ENCODE measurements at regions not wholly inside any gene's neighbourhood (a gene's known extent, or its start where the extent isn't known, plus 50 kb on each side); places are given as distances from the start of the nearest gene placed in this dataset.

- H3K36me3 ChIP-seq (replicated peaks in 1 of 2; ENCODE audit: insufficient read depth in 1 of 2, low read depth in 2 of 2): no peaks in the 10 kb centered on the region
- DNase-seq (no peak), ATAC-seq (no peak)
- no peaks in the 10 kb centered on the region for H3K9me3 ChIP-seq
- intact Hi-C loops (cut with DNase I): no loop called here
- TF ChIP-seq POLR2A (IDR thresholded peaks at IDR 0.05): no peak
- TF ChIP-seq, protein P1, sequence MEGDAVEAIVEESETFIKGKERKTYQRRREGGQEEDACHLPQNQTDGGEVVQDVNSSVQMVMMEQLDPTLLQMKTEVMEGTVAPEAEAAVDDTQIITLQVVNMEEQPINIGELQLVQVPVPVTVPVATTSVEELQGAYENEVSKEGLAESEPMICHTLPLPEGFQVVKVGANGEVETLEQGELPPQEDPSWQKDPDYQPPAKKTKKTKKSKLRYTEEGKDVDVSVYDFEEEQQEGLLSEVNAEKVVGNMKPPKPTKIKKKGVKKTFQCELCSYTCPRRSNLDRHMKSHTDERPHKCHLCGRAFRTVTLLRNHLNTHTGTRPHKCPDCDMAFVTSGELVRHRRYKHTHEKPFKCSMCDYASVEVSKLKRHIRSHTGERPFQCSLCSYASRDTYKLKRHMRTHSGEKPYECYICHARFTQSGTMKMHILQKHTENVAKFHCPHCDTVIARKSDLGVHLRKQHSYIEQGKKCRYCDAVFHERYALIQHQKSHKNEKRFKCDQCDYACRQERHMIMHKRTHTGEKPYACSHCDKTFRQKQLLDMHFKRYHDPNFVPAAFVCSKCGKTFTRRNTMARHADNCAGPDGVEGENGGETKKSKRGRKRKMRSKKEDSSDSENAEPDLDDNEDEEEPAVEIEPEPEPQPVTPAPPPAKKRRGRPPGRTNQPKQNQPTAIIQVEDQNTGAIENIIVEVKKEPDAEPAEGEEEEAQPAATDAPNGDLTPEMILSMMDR (IDR thresholded peaks at IDR 0.05): no peak
- 79 to 91% methylated on average over 2 of the region's 2 CpGs for WGBS, 2 donors
- H3K4me1 ChIP-seq: no peaks in the 10 kb centered on the region
- H3K27me3 ChIP-seq: no peaks in the 10 kb centered on the region
- H3K4me3 ChIP-seq: no peak overlapping the region
- no peak overlapping the region for H3K27ac ChIP-seq
Observed at GRCh38 chr7:138309186-138309585, 150.9 kb upstream of the TRIM24 start.

GRCh38 chr7:138313829-138314178, 146.3 kb upstream of the TRIM24 start:
- no peak overlapping the region for H3K4me3 ChIP-seq
- WGBS, 2 donors: 84 to 93% methylated on average over 2 of the region's 2 CpGs

GRCh38 chr7:138316421-138317043, 143.5 kb upstream of the TRIM24 start:
- DNase-seq (no peak), ATAC-seq (no peak)
- Histone ChIP-seq H3K27me3 (no peaks in the 10 kb centered on the region), H3K4me1 (no peaks in the 10 kb centered on the region), H3K36me3 (replicated peaks in 1 of 2; ENCODE audit: insufficient read depth in 1 of 2, low read depth in 2 of 2) (no peaks in the 10 kb centered on the region), H3K27ac (no peak overlapping the region), H3K9me3 (peaks cover 0 to 5% (median 0%) of the 10 kb centered on the region in 3 donors), H3K4me3 (no peak overlapping the region)
- 33 to 42% methylated on average over 4 of the region's 4 CpGs for WGBS, 2 donors
- TF ChIP-seq POLR2A (IDR thresholded peaks at IDR 0.05): no peak
- TF ChIP-seq, protein P1 (IDR thresholded peaks at IDR 0.05): no peak
- intact Hi-C loops (cut with DNase I): no loop called here

More at GRCh38 chr7:138313829-138314178, 146.3 kb upstream of the TRIM24 start:
- TF ChIP-seq, protein P1 (IDR thresholded peaks at IDR 0.05): no peak
- TF ChIP-seq POLR2A (IDR thresholded peaks at IDR 0.05): no peak
- no peaks in the 10 kb centered on the region for H3K4me1 ChIP-seq
- no peaks in the 10 kb centered on the region for H3K27me3 ChIP-seq
- no peaks in the 10 kb centered on the region for H3K36me3 ChIP-seq (replicated peaks in 1 of 2; ENCODE audit: insufficient read depth in 1 of 2, low read depth in 2 of 2)
- DNase-seq: no peak
- intact Hi-C loops (cut with DNase I): no loop called here
- no peak for ATAC-seq
- no peak overlapping the region for H3K27ac ChIP-seq
- peaks cover 0 to 5% (median 0%) of the 10 kb centered on the region in 3 donors for H3K9me3 ChIP-seq

DNA sequence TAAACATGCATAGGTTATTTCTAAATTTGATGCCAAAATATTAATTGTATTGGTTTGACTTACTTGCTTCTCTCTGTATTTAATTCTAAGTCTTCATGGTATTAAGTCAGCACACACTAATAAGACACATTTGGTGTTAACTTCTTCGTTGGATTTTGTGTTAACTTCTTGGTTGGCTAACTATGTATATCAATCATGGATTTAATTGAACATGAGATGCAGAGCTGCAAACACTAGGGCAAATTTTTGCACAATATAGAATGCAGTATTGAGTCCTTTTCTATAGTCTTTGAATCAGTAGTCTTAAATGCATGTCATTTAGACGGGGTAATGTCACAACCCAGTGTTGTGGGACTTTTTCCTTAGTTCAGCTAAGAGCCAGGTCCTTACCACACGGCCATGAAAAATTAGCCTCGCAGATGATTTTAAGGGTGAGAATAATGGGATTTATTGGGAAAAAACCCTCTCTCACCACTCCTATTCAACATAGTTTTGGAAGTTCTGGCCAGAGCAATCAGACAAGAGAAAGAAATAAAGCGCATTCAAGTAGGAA, 142.9 kb upstream of the TRIM24 start:
- TF ChIP-seq, protein P1 (IDR thresholded peaks at IDR 0.05): no peak
- TF ChIP-seq POLR2A (IDR thresholded peaks at IDR 0.05): no peak
- DNase-seq (no peak), ATAC-seq (no peak)
- intact Hi-C loops (cut with DNase I): no loop called here
- Histone ChIP-seq H3K27ac (no peak overlapping the region), H3K4me3 (no peak overlapping the region), H3K27me3 (no peaks in the 10 kb centered on the region), H3K4me1 (no peaks in the 10 kb centered on the region), H3K36me3 (replicated peaks in 1 of 2; ENCODE audit: insufficient read depth in 1 of 2, low read depth in 2 of 2) (no peaks in the 10 kb centered on the region), H3K9me3 (peaks cover 0 to 5% (median 0%) of the 10 kb centered on the region in 3 donors)
- WGBS, 2 donors: 86% methylated on average over 5 of the region's 5 CpGs

DNA sequence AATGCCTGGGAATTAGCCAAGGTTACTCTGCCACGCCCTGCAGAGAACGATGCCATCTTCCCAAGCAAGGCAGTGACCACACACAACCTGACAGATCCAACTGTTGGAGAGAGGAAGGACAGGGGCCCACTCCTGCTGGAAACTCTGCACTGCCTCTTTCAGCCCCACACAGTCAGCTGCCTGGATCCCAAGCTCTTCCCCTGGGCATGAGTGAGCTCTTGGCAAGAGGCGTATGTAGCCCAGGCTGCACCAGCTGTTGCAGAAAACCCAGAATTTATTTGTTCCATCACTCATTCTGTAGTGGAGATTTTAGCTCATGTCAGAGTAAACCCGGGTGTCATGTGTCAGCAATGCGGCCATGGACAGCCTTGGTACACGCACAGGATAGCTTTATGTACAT, 135.1 kb upstream of the TRIM24 start:
- DNase-seq (peak in 1 of 4 donors; percentile 17), ATAC-seq (no peak)
- no peaks in the 10 kb centered on the region for H3K27me3 ChIP-seq
- 38 to 47% methylated on average over 6 of the region's 6 CpGs for WGBS, 2 donors
- no peak overlapping the region for H3K4me3 ChIP-seq
- intact Hi-C loops (cut with DNase I): no loop called here
- peaks cover 0 to 18% (median 0%) of the 10 kb centered on the region in 3 donors for H3K9me3 ChIP-seq
- no peaks in the 10 kb centered on the region for H3K36me3 ChIP-seq (replicated peaks in 1 of 2; ENCODE audit: insufficient read depth in 1 of 2, low read depth in 2 of 2)
- TF ChIP-seq, protein P1 (IDR thresholded peaks at IDR 0.05): no peak
- no peak for TF ChIP-seq POLR2A (IDR thresholded peaks at IDR 0.05)
- no peaks in the 10 kb centered on the region for H3K4me1 ChIP-seq
- no peak overlapping the region for H3K27ac ChIP-seq
